PC-9 (cell line): ENCODE measurements at regions not wholly inside any gene's neighbourhood (a gene's known extent, or its start where the extent isn't known, plus 50 kb on each side); places are given as distances from the start of the nearest gene placed in this dataset.
"Not testable (repeated sequence)": the region's sequence is repeated elsewhere in the genome, so short reads cannot be mapped to it uniquely, and the experiment has no call there.

Experiments used
- CTCF ChIP-seq: fragments of 200-600 bp; sonication (generic); conservative IDR thresholded peaks from 2 replicates; pipeline ENCODE4 v1.6.1; 2017; ENCODE audit warnings: mixed run types, antibody characterized with exemption, mild to moderate bottlenecking, moderate library complexity
- EZH2 ChIP-seq: fragments of 200-600 bp; sonication (generic); IDR thresholded peaks from 2 replicates; pipeline ENCODE4 v1.8.0; 2017; ENCODE audit warnings: antibody characterized with exemption, low read depth

GRCh38 chr1:143728802-143729448, 242.9 kb downstream of the FAM72C start:
- TF ChIP-seq CTCF, EZH2: not testable (repeated sequence)
